ENCODE measurements at regions not wholly inside any gene's neighbourhood (a gene's known extent, or its start where the extent isn't known, plus 50 kb on each side); places are given as distances from the start of the nearest gene placed in this dataset.
A peak's percentile ranks its signal among the peaks of the same experiment; 100 is the strongest.

DNA sequence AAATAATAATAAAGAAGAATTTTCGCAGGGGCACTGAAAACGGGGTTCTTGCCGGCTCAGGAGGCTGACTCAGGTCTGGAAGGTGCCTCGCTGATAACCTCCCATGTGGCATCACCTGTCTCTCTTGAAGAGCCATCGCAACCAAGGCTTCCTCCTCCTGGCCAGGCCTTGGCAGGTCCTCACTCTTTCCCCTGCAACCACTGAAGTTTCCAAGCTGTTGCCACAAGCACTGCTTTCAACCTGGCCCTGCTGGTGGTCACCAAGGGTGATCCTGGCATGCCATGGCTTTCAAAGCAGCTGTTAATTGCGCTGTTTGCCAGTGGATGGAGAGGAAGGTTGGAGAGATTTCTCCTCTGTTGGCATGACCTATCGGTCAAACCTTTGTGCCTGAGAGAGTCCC is 163.6 kb upstream of the COPS8 start:
- no peak for DNase-seq (ENCODE audit: low read depth in 2 of 2)

- DNase-seq (ENCODE audit: low read depth in 2 of 2): no peak
Observed at GRCh38 chr2:236928380-236929037, 157.2 kb upstream of the COPS8 start.

DNA sequence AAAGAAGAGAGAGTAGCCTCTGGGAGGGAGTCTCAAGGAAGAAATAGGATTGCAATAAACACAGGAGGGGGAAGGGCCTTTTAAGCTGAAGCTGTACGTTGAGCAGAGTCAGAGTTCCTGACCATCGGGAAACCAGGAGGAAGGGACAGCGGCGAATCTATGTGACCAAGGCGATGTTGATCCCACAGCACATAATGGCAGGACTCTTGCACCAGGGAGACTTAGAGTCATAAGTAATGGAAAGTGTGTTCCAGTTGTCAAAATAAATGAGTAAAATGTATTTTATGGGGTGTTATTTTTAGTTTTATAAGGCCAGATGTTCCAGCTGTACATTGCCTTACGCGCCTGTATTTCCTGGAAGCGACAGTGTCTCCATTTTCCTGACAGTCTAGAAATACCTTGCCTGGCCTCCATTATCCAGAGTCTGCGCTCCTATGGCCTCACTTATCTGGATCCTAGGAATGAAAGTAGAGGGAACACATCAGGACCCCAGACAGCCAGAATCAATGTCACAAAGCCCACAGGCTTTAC is 152.8 kb upstream of the COPS8 start:
- DNase-seq (ENCODE audit: low read depth in 2 of 2): no peak

- DNase-seq (ENCODE audit: low read depth in 2 of 2): no peak
Observed at GRCh38 chr2:236934166-236934565, 151.5 kb upstream of the COPS8 start.

DNA sequence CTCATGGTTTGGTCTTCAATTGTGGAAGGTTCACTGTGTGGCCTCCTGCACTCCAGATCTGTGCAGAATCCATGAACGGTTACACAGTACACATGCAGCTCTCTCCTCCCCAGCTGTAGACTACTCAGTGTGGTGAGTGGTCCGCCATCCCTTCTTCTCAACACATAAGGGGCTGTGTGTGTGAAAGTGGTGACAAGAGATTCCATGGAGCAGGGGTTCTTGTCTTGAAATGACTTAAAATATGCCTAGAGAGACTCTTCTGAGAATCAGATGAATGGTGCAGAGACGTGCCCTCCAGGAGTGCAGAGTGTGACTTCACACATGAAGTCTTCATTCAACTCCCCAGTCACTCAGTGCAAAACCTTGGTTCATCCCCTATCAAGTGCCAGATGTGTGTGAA is 151.0 kb upstream of the COPS8 start:
- DNase-seq (ENCODE audit: low read depth in 2 of 2): no peak

DNA sequence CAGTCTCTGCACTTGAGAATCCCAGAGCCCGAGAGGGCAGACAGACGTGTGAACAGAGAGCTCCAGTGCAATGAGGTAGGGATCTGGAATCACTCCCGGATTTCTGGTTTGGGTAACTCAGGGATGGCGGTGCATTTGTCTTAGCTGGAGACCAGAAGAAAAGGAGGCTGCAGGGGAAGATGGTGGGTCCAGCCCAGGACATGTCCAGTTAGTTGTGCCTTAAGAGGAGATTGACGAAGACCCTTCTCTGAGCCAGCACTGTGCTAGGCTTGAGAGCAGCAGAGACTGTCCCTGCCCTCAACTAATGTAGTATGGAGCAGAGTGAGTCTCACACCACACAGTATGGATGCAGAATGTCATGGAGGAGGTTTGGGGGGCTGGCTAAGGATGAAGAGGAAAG is 150.6 kb upstream of the COPS8 start:
- no peak for DNase-seq (ENCODE audit: low read depth in 2 of 2)

DNA sequence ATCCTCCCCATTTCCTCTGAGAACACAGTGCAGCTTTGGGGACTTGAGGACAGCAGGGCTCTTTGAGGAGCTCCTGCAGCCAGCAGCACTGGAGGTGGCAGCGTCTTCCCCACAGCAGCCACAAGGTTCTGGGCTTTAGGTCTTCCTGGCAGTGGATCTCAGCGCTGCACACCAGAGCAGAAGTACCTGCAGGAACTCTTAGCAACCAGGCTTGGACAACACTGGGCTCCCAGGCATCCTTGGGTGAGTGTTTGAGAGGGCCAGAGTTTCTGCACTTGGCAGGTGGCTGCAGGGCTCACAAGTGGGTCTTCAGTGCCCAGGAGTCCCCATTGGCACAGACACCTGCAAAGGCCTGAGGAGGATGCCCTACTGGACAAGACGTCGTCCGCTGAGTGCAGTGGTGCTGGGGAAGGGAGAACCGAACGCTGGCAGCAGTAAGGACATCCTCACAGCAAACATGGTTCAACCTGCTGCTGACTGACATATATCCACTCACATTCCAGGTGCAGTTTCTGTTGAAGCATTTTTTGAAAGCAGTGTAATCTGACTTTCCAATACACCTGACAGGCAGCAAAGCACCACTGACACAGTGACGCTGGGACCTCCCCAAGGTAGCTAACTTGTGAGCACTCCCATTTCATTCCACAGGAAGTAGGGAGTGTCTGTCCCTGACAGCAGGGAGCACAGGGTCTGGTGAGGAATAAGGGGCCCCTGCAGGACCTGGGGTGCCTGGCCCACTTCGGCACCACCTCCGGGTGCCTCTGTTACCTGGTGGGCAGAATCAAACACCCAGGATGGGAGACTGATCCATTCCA is 149.9 kb upstream of the COPS8 start:
- DNase-seq (ENCODE audit: low read depth in 2 of 2): no peak

GRCh38 chr2:236936446-236936940 is 149.2 kb upstream of the COPS8 start:
- no peak for DNase-seq (ENCODE audit: low read depth in 2 of 2)

DNA sequence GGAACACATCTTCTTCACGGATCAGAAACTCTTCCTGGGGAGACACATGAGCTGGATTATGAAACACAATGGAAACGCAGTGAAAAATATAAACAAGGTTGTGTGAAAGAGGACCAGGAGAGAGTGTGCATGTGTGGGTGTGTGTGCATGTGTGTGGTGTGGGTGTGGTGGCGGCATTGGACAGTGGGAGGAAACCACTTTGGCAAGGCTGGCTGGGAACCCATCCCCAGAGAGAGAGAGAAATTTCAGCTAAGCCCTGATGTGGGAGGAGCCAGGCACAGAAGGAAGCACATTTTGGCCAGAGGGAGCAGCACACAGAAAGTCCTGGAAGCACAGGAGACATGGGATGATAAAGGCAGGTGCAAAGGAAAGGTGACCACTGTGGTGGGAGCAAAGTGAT is 147.6 kb upstream of the COPS8 start:
- no peak for DNase-seq (ENCODE audit: low read depth in 2 of 2)

- no peak for DNase-seq (ENCODE audit: low read depth in 2 of 2)
Observed at GRCh38 chr2:236939271-236939670, 146.4 kb upstream of the COPS8 start.

DNA sequence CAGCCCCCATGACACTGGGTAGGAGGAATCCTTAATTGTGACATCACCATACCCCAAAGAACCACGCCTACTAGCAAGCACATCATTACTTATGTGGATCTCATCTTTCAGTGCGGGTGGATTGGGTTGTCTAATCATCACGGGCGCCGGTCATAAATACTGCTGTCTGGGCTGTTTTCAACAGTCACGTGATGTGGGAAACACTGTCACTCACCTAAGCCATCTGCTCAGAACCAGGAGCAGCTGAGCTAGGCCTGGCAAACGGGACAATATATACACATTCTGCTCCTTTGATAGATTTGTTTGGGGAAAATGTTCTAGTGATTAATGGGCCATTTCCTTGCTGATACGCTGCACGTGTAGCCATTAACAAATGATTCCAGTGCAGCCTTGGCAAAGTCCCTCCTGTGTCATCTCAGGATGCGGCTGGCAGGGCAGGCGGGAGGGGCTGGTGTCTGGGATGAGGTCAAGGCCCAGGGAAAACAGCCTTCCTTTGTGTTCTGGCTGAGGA is 145.9 kb upstream of the COPS8 start:
- peak; percentile 57 to 58 for DNase-seq (ENCODE audit: low read depth in 2 of 2)

DNA sequence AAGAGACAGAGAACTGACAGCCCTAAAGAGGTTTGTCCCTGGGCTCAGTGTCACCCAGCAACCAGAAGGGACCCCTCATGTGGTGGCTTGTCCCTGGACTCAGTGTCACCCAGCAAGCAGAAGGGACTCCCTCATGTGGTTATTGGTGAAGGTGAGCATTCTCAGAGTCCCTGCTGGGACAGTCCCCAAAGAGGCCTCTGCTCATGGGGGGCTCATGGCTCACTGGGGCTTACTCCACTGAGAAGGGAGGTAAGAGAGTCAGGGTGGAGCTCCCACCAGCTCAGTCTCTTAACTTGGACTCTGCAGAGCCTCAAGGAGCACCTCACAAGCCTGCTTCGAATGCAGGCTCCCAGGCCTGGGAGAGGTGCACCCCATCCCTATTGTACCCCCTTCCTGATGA is 145.2 kb upstream of the COPS8 start:
- no peak for DNase-seq (ENCODE audit: low read depth in 2 of 2)

GRCh38 chr2:236940916-236941520 is 144.7 kb upstream of the COPS8 start:
- DNase-seq (ENCODE audit: low read depth in 2 of 2): no peak

DNA sequence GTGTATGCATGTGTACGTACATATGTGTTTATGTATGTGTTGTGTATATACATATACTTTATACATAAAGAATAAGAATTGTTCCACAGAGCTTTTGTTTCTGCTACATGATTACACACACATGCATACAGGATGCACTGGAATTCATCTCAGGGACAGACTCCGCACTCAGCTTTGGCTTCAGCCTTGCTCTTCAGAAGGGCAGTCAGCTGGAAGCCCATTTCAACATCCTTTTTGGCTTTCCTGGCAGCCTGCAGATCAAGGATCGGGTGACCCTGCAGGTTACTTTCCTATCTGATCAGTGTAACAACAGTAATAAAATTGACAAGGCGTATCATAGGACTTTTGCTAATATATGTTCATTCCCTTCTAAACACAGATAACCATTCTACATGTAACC is 144.1 kb upstream of the COPS8 start:
- DNase-seq (ENCODE audit: low read depth in 2 of 2): no peak

DNA sequence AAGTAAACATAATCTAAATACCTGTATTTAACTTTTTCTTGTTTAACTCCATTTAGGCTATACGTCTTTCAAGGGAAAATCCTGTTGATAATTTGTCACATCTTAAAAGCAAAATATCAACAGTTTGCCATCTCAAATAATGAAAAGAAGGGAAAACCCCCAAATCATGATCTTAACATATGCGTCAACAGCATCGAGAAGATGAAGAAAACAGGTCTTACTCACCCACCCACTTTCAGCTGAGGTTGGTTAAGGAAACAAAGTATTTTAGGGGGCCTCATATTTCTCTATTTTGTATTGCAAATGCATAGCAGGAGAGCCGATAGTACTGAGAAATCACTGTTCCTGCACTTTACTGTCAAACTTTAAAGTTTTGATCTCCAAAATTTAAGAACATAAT is 143.1 kb upstream of the COPS8 start:
- no peak for DNase-seq (ENCODE audit: low read depth in 2 of 2)

DNA sequence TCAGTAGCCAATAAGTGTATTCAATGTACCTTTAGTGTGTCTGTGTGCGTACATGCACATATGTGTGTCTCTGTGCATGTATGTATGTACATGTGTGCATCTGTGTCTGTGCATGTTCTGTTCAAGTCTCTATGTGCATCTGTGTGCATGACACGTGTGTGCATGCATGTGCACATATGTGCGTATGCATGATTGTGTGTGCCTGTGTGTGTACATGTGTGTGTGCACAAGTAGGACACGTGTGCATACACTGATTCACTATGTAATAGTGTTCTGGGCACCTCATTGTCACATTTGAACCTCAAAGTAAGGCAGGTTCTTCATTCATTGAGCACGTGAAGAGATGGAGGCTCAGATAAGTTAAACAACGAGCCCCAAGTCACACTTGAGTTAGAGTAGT is 142.6 kb upstream of the COPS8 start:
- DNase-seq (ENCODE audit: low read depth in 2 of 2): no peak

DNA sequence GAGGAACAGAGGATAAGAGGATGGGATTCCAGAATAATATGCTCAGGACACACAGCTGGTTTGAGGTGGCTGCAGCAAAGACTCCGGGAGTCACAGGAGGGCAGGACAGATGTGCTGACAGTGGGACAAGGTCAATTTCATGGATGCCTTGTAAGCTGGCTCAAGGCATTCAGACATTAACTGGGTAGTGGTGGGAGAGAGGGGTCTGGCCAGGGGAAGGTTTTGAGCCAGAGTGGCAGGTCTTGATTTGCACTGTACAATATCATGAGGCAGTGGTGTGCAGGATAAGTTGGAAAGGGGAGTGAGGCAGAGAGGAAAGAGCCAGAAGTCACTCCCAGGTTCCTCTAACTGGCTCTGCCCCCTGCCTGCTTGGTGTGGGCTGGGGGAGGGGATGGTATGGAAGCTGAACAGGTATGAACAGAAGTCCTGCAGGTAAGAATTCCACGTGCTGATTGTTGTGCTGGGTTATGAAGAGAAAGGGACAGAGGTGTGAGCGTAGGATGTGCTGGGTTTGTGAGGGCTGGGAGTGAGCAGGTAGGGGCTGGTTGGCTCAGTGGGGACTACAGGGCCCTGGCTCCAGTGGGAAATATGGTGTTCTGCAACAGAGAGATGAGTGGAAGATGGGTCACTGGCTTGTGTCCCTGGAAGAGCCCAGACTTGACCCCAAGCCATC is 141.7 kb upstream of the COPS8 start:
- DNase-seq (ENCODE audit: low read depth in 2 of 2): no peak

- no peak for DNase-seq (ENCODE audit: low read depth in 2 of 2)
Observed at GRCh38 chr2:236944561-236944960, 141.1 kb upstream of the COPS8 start.

- DNase-seq (ENCODE audit: low read depth in 2 of 2): no peak
Observed at GRCh38 chr2:236945431-236946016, 140.2 kb upstream of the COPS8 start.

GRCh38 chr2:236946871-236947270 is 138.8 kb upstream of the COPS8 start:
- no peak for DNase-seq (ENCODE audit: low read depth in 2 of 2)

- no peak for DNase-seq (ENCODE audit: low read depth in 2 of 2)
Observed at GRCh38 chr2:236947294-236947693, 138.4 kb upstream of the COPS8 start.

Data from fibroblast of skin of left quadriceps (primary cell).